GM12878 (cell line): ENCODE measurements at regions not wholly inside any gene's neighbourhood (a gene's known extent, or its start where the extent isn't known, plus 50 kb on each side); places are given as distances from the start of the nearest gene placed in this dataset.

ENCODE experiments used
- BMI1 ChIP-seq: fragments of 450-650 bp; IDR thresholded peaks from 2 replicates; pipeline ENCODE4 v1.6.1; 2016; ENCODE audit warnings: mild to moderate bottlenecking, moderate library complexity, borderline replicate concordance
- SIN3A ChIP-seq: IDR thresholded peaks from 2 replicates; pipeline ENCODE4 v1.6.1; 2012; ENCODE audit warnings: low read depth, low read length, improper control_type of control experiment
- YY1 ChIP-seq: IDR thresholded peaks from 2 replicates; pipeline ENCODE4 v1.6.1; 2011; ENCODE audit warnings: low read depth, mild to moderate bottlenecking, low read length
- TF ChIP-seq, protein P1 (sequence below), 3 experiments: IDR thresholded peaks in 2 of 3; conservative IDR thresholded peaks in 1 of 3; 2 replicates each; pipeline ENCODE4 v1.5.1; 2011; ENCODE audit warnings: low read depth in 3 of 3, low read length in 3 of 3, mild to moderate bottlenecking in 3 of 3, control low read depth in 2 of 3, moderate library complexity in 2 of 3, inconsistent platforms in 1 of 3, mixed read lengths in 1 of 3; ENCODE audit not compliant: control insufficient read depth in 2 of 3, insufficient read depth in 1 of 3; ENCODE audit errors: extremely low read depth in 1 of 3
- TF ChIP-seq, protein P2 (sequence below): IDR thresholded peaks from 2 replicates; pipeline ENCODE4 v1.6.1; 2012; ENCODE audit warnings: mild to moderate bottlenecking, low read depth, low read length

DNA sequence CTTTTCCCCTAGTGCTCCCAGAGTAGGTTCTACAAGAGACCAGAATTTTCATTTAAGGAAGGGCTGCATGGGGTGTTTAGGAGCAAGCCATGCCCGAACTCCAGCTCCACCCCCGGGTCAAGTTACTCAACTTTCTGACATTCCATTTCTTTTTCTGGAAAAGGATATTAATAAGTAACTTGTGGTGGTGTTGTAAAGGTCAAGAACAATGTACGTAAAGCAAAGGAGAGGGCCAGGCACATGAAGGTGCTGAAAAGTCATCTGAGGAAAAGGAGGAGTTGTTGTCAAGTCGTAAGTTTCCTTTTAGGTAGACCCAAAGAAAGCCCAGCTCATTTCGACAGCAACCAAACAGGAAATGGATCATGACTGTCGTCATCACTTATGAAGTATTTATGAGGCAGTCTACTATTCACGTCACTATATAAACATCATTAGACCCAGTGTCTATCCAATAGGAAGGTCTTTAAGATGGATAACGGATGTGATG, 319.6 kb upstream of the IL12A start:
- TF ChIP-seq, protein P1, sequence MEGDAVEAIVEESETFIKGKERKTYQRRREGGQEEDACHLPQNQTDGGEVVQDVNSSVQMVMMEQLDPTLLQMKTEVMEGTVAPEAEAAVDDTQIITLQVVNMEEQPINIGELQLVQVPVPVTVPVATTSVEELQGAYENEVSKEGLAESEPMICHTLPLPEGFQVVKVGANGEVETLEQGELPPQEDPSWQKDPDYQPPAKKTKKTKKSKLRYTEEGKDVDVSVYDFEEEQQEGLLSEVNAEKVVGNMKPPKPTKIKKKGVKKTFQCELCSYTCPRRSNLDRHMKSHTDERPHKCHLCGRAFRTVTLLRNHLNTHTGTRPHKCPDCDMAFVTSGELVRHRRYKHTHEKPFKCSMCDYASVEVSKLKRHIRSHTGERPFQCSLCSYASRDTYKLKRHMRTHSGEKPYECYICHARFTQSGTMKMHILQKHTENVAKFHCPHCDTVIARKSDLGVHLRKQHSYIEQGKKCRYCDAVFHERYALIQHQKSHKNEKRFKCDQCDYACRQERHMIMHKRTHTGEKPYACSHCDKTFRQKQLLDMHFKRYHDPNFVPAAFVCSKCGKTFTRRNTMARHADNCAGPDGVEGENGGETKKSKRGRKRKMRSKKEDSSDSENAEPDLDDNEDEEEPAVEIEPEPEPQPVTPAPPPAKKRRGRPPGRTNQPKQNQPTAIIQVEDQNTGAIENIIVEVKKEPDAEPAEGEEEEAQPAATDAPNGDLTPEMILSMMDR (IDR thresholded peaks at IDR 0.05 in 2 of 3, conservative IDR thresholded peaks at IDR 0.05 in 1 of 3; ENCODE audit: control insufficient read depth in 2 of 3, extremely low read depth in 1 of 3, insufficient read depth in 1 of 3, low read depth in 3 of 3, low read length in 3 of 3): no peak
- no peak for TF ChIP-seq YY1
- TF ChIP-seq, protein P2, sequence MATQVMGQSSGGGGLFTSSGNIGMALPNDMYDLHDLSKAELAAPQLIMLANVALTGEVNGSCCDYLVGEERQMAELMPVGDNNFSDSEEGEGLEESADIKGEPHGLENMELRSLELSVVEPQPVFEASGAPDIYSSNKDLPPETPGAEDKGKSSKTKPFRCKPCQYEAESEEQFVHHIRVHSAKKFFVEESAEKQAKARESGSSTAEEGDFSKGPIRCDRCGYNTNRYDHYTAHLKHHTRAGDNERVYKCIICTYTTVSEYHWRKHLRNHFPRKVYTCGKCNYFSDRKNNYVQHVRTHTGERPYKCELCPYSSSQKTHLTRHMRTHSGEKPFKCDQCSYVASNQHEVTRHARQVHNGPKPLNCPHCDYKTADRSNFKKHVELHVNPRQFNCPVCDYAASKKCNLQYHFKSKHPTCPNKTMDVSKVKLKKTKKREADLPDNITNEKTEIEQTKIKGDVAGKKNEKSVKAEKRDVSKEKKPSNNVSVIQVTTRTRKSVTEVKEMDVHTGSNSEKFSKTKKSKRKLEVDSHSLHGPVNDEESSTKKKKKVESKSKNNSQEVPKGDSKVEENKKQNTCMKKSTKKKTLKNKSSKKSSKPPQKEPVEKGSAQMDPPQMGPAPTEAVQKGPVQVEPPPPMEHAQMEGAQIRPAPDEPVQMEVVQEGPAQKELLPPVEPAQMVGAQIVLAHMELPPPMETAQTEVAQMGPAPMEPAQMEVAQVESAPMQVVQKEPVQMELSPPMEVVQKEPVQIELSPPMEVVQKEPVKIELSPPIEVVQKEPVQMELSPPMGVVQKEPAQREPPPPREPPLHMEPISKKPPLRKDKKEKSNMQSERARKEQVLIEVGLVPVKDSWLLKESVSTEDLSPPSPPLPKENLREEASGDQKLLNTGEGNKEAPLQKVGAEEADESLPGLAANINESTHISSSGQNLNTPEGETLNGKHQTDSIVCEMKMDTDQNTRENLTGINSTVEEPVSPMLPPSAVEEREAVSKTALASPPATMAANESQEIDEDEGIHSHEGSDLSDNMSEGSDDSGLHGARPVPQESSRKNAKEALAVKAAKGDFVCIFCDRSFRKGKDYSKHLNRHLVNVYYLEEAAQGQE: no peak
- TF ChIP-seq BMI1: no peak
- TF ChIP-seq SIN3A: no peak
